Activated T-helper 2 cell treated with anti-CD3 and anti-CD28 coated beads, Interferon-gamma antibody, Interleukin-2, Interleukin-4, amounts not matched to agents 10 μg/mL and 5 μg/mL and 100 μg/mL, durations not matched to agents 14 hours and 24 hours and 36 hours (primary cell): ENCODE measurements at regions not wholly inside any gene's neighbourhood (a gene's known extent, or its start where the extent isn't known, plus 50 kb on each side); places are given as distances from the start of the nearest gene placed in this dataset.

Source experiments
- DNase-seq: peaks from one replicate; pipeline ENCODE4 v3.0.0; 2021; ENCODE audit warnings: low spot score
- H3K27ac Mint-ChIP-seq: one replicate; pipeline ENCODE4 v1.8.0; 2021; ENCODE audit warnings: mixed read lengths
- H3K27me3 Mint-ChIP-seq: one replicate; pipeline ENCODE4 v1.8.0; 2021; ENCODE audit warnings: low read depth, mixed read lengths
- H3K36me3 Mint-ChIP-seq: one replicate; pipeline ENCODE4 v1.8.0; 2021; ENCODE audit warnings: low read depth, mixed read lengths
- H3K4me1 Mint-ChIP-seq: one replicate; pipeline ENCODE4 v1.8.0; 2021; ENCODE audit warnings: low read depth, mixed read lengths
- H3K4me3 Mint-ChIP-seq: one replicate; pipeline ENCODE4 v1.8.0; 2021; ENCODE audit warnings: low read depth, mild to moderate bottlenecking, moderate library complexity, mixed read lengths
- H3K9me3 Mint-ChIP-seq: one replicate; pipeline ENCODE4 v1.8.0; 2021; ENCODE audit warnings: mixed read lengths
- intact Hi-C: fragments of 100-400 bp; cut with micrococcal nuclease; formaldehyde crosslinking; loops from one replicate; pipeline ENCODE4 v1.15.1; 2023

GRCh38 chr2:47267711-47268086, 91.4 kb upstream of the CALM2 start:
- peaks cover 3% of the 10 kb centered on the region for H3K27me3 Mint-ChIP-seq
- no peak overlapping the region for H3K27ac Mint-ChIP-seq
- no peak for DNase-seq
- no peaks in the 10 kb centered on the region for H3K36me3 Mint-ChIP-seq
- no peaks in the 10 kb centered on the region for H3K9me3 Mint-ChIP-seq
- intact Hi-C loops, result no loop called here
- no peak overlapping the region for H3K4me3 Mint-ChIP-seq
- peaks cover 4% of the 10 kb centered on the region for H3K4me1 Mint-ChIP-seq

GRCh38 chr2:47266939-47267710, 90.8 kb upstream of the CALM2 start:
- Mint-ChIP-seq H3K27ac (no peak overlapping the region), H3K4me1 (peaks cover 1% of the 10 kb centered on the region), H3K4me3 (no peak overlapping the region), H3K9me3 (no peaks in the 10 kb centered on the region), H3K27me3 (peaks cover 3% of the 10 kb centered on the region), H3K36me3 (no peaks in the 10 kb centered on the region)
- no peak for DNase-seq
- intact Hi-C loops, result no loop called here

GRCh38 chr2:47265751-47266231, 89.5 kb upstream of the CALM2 start:
- H3K27ac Mint-ChIP-seq, result no peak overlapping the region
- peaks cover 3% of the 10 kb centered on the region for H3K27me3 Mint-ChIP-seq
- no peaks in the 10 kb centered on the region for H3K9me3 Mint-ChIP-seq
- no peaks in the 10 kb centered on the region for H3K36me3 Mint-ChIP-seq
- no peaks in the 10 kb centered on the region for H3K4me1 Mint-ChIP-seq
- no peak overlapping the region for H3K4me3 Mint-ChIP-seq
- no peak for DNase-seq
- intact Hi-C loops, result no loop called here

- H3K4me1 Mint-ChIP-seq, result no peaks in the 10 kb centered on the region
- no peak for DNase-seq
- no peaks in the 10 kb centered on the region for H3K9me3 Mint-ChIP-seq
- no peak overlapping the region for H3K27ac Mint-ChIP-seq
- H3K4me3 Mint-ChIP-seq, result no peak overlapping the region
- no peaks in the 10 kb centered on the region for H3K36me3 Mint-ChIP-seq
- intact Hi-C loops, result no loop called here
- H3K27me3 Mint-ChIP-seq, result peaks cover 4% of the 10 kb centered on the region
These were observed 88.8 kb upstream of the CALM2 start for GRCh38 chr2:47265158-47265557.

GRCh38 chr2:47264686-47265085, 88.4 kb upstream of the CALM2 start:
- H3K27ac Mint-ChIP-seq, result no peak overlapping the region
- H3K4me1 Mint-ChIP-seq, result no peaks in the 10 kb centered on the region
- H3K4me3 Mint-ChIP-seq, result no peak overlapping the region
- intact Hi-C loops, result no loop called here
- no peak for DNase-seq
- peaks cover 9% of the 10 kb centered on the region for H3K27me3 Mint-ChIP-seq
- H3K36me3 Mint-ChIP-seq, result no peaks in the 10 kb centered on the region
- H3K9me3 Mint-ChIP-seq, result no peaks in the 10 kb centered on the region

GRCh38 chr2:47264143-47264542, 87.8 kb upstream of the CALM2 start:
- H3K36me3 Mint-ChIP-seq, result no peaks in the 10 kb centered on the region
- intact Hi-C loops, result no loop called here
- no peaks in the 10 kb centered on the region for H3K9me3 Mint-ChIP-seq
- H3K27ac Mint-ChIP-seq, result no peak overlapping the region
- no peaks in the 10 kb centered on the region for H3K4me1 Mint-ChIP-seq
- no peak overlapping the region for H3K4me3 Mint-ChIP-seq
- H3K27me3 Mint-ChIP-seq, result peaks cover 9% of the 10 kb centered on the region
- no peak for DNase-seq

GRCh38 chr2:47262657-47263056, 86.3 kb upstream of the CALM2 start:
- H3K27me3 Mint-ChIP-seq, result peaks cover 9% of the 10 kb centered on the region
- no peaks in the 10 kb centered on the region for H3K4me1 Mint-ChIP-seq
- H3K4me3 Mint-ChIP-seq, result no peak overlapping the region
- DNase-seq, result no peak
- intact Hi-C loops, result no loop called here
- no peaks in the 10 kb centered on the region for H3K9me3 Mint-ChIP-seq
- H3K27ac Mint-ChIP-seq, result no peak overlapping the region
- H3K36me3 Mint-ChIP-seq, result no peaks in the 10 kb centered on the region

GRCh38 chr2:47260971-47261370, 84.7 kb upstream of the CALM2 start:
- Mint-ChIP-seq H3K4me1 (no peaks in the 10 kb centered on the region), H3K4me3 (no peak overlapping the region), H3K27me3 (peaks cover 9% of the 10 kb centered on the region), H3K27ac (no peak overlapping the region), H3K9me3 (no peaks in the 10 kb centered on the region), H3K36me3 (no peaks in the 10 kb centered on the region)
- intact Hi-C loops, result no loop called here
- no peak for DNase-seq

- intact Hi-C loops, result no loop called here
- DNase-seq, result no peak
- Mint-ChIP-seq H3K27me3 (peaks cover 6% of the 10 kb centered on the region), H3K36me3 (no peaks in the 10 kb centered on the region), H3K4me1 (no peaks in the 10 kb centered on the region), H3K4me3 (no peak overlapping the region), H3K9me3 (no peaks in the 10 kb centered on the region), H3K27ac (no peak overlapping the region)
These were observed 83.5 kb upstream of the CALM2 start for GRCh38 chr2:47259829-47260228.

- Mint-ChIP-seq H3K36me3 (no peaks in the 10 kb centered on the region), H3K9me3 (no peaks in the 10 kb centered on the region), H3K27ac (no peak overlapping the region), H3K4me1 (no peaks in the 10 kb centered on the region), H3K4me3 (no peak overlapping the region), H3K27me3 (peaks cover 6% of the 10 kb centered on the region)
- DNase-seq, result no peak
- intact Hi-C loops, result no loop called here
These were observed 81.6 kb upstream of the CALM2 start for GRCh38 chr2:47257946-47258348.

- Mint-ChIP-seq H3K27ac (no peak overlapping the region), H3K27me3 (peaks cover 6% of the 10 kb centered on the region), H3K4me3 (no peak overlapping the region)
These were observed 80.2 kb upstream of the CALM2 start for GRCh38 chr2:47256416-47257087.

GRCh38 chr2:47255794-47256193, 79.5 kb upstream of the CALM2 start:
- no peaks in the 10 kb centered on the region for H3K36me3 Mint-ChIP-seq
- intact Hi-C loops, result no loop called here
- H3K4me1 Mint-ChIP-seq, result no peaks in the 10 kb centered on the region
- DNase-seq, result no peak
- no peak overlapping the region for H3K4me3 Mint-ChIP-seq
- H3K9me3 Mint-ChIP-seq, result no peaks in the 10 kb centered on the region
- peaks cover 6% of the 10 kb centered on the region for H3K27me3 Mint-ChIP-seq
- no peak overlapping the region for H3K27ac Mint-ChIP-seq

More at GRCh38 chr2:47256416-47257087, 80.2 kb upstream of the CALM2 start:
- no peak for DNase-seq
- H3K4me1 Mint-ChIP-seq, result no peaks in the 10 kb centered on the region
- H3K36me3 Mint-ChIP-seq, result no peaks in the 10 kb centered on the region
- H3K9me3 Mint-ChIP-seq, result no peaks in the 10 kb centered on the region
- intact Hi-C loops, result no loop called here

- DNase-seq, result no peak
- Mint-ChIP-seq H3K36me3 (no peaks in the 10 kb centered on the region), H3K4me1 (no peaks in the 10 kb centered on the region), H3K27me3 (no peaks in the 10 kb centered on the region), H3K4me3 (no peak overlapping the region), H3K9me3 (no peaks in the 10 kb centered on the region), H3K27ac (no peak overlapping the region)
- intact Hi-C loops, result no loop called here
These were observed 78.2 kb upstream of the CALM2 start for GRCh38 chr2:47254464-47254863.
